ENCODE measurements at regions not wholly inside any gene's neighbourhood (a gene's known extent, or its start where the extent isn't known, plus 50 kb on each side); places are given as distances from the start of the nearest gene placed in this dataset.
A peak's percentile ranks its signal among the peaks of the same experiment; 100 is the strongest.

GRCh38 chr1:222455188-222455879, 92.6 kb downstream of the HHIPL2 start (continued):
- no peak; the same call in 1 of the 2 replicates for TF ChIP-seq TSHZ1 (tag by site-specific recombination; IDR thresholded peaks at IDR 0.05; ENCODE audit: borderline replicate concordance)
- no peak for TF ChIP-seq ZNF704 (tag by site-specific recombination; IDR thresholded peaks at IDR 0.05)
- TF ChIP-seq SCRT1 (tag by site-specific recombination; IDR thresholded peaks at IDR 0.05; ENCODE audit: borderline replicate concordance): no peak
- peak; percentile 68 for TF ChIP-seq SP7 (tag by site-specific recombination; IDR thresholded peaks at IDR 0.05)
- TF ChIP-seq ATF2 (tag by site-specific recombination; IDR thresholded peaks at IDR 0.05; ENCODE audit: low read depth): peak; percentile 92
- TF ChIP-seq ZBTB26 (tag by site-specific recombination; optimal IDR thresholded peaks at IDR 0.05): peak; percentile 25
- peak; percentile 58; the same call in 1 of the 2 replicates for TF ChIP-seq ZBTB21 (tag by site-specific recombination; IDR thresholded peaks at IDR 0.05)
- 0 out of 2 replicates have a peak, but pooled peaks have one; percentile 19 for TF ChIP-seq PATZ1 (tag by site-specific recombination; IDR thresholded peaks at IDR 0.05)
- 0 out of 2 replicates have a peak, but pooled peaks have one; percentile 11 for TF ChIP-seq SCRT2 (tag by site-specific recombination; IDR thresholded peaks at IDR 0.05)
- TF ChIP-seq ZNF629 (tag by site-specific recombination; IDR thresholded peaks at IDR 0.05): peak; percentile 51; the same call in 1 of the 2 replicates
- TF ChIP-seq ZBTB6 (tag by site-specific recombination; IDR thresholded peaks at IDR 0.05): 0 out of 2 replicates have a peak, but pooled peaks have one; percentile 5
- peak; percentile 69 for TF ChIP-seq ZNF518A (tag by site-specific recombination; conservative IDR thresholded peaks at IDR 0.05; ENCODE audit: low read depth)
- TF ChIP-seq ZBTB44 (tag by site-specific recombination; IDR thresholded peaks at IDR 0.05): peak; percentile 56; the same call in 1 of the 2 replicates
- TF ChIP-seq HOXC10 (CRISPR knock-in tag; IDR thresholded peaks at IDR 0.05): no peak
- TF ChIP-seq MEIS1 (CRISPR knock-in tag; IDR thresholded peaks at IDR 0.05; ENCODE audit: borderline replicate concordance): no peak
- TF ChIP-seq ZNF239 (tag by site-specific recombination; IDR thresholded peaks at IDR 0.05): no peak
- TF ChIP-seq ZNF280C (tag by site-specific recombination; IDR thresholded peaks at IDR 0.05): no peak

Data from HEK293 (cell line).